Fibroblast of skin of left quadriceps (primary cell): ENCODE measurements at regions not wholly inside any gene's neighbourhood (a gene's known extent, or its start where the extent isn't known, plus 50 kb on each side); places are given as distances from the start of the nearest gene placed in this dataset.

Source experiments
- DNase-seq, 2 experiments: peaks; one replicate each; pipeline ENCODE4 v3.0.0-alpha.2; 2013; ENCODE audit warnings: low read depth in 2 of 2

- peak; percentile 42 to 57 for DNase-seq
These were observed 717.5 kb downstream of the IRX1 start for GRCh38 chr5:4313138-4313537.

GRCh38 chr5:4319478-4320128 is 724.0 kb downstream of the IRX1 start:
- no peak for DNase-seq

DNA sequence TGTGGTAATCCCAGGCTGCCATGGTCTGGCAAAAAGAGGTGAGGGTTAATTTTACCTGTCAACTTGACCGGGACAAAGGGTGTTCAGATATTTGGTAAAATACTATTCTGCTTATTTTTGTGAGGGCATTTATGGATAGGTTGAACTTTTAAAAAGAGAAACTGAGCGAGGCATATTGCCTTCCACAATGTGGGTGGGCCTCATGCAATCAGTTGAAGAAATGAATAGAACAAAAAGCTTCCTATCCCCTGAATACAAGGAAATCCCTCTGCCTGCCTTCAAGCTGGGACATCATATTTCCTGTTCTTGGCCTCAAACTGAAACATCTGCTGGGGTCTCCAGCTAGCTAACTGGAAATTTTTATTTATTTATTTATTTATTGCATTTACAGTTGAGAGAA is 734.7 kb downstream of the IRX1 start:
- DNase-seq, result no peak

- no peak for DNase-seq
These were observed 739.4 kb downstream of the IRX1 start for GRCh38 chr5:4335078-4335477.

DNA sequence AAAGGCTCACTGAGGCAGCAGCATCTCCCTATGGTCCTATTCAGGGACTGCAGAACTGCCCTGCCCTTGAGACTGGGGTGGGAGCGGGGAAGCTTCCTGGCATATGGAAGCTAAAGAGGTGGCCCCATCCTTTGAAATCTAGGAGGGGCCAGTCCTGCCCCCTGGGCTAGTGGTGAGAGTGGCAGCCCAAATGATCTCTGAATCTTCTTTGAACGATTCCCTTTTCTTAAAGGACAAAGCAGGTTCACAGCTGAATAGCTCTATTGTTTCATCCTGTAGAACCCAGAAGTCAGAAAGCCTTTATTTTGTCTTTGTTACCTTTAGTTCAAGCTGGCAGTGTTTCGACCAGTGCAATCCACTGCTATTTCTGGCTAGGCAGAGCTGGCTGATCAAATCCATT is 741.9 kb downstream of the IRX1 start:
- no peak for DNase-seq

GRCh38 chr5:4339949-4340348 is 744.3 kb downstream of the IRX1 start:
- no peak for DNase-seq

GRCh38 chr5:4345850-4346249 is 750.2 kb downstream of the IRX1 start:
- DNase-seq, result no peak

DNA sequence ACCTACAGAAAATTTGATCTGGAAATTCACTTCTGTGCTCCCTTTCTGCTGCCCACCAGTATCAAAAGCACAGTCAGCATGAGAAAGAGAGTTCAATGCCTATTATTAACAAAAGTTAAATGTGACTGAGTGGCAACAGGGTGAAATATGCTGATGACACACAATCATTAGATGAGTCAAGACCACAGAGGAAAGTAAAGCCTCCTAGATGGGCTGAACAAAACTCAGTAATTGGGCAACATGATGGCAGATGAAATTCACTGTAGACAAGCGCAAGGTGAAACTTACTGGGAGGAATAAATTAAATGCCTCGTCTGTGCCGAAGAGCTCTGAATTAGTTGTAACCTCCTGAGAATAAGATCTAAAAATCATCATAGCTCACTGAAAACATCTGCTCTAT is 752.8 kb downstream of the IRX1 start:
- DNase-seq, result peak; percentile 27

DNA sequence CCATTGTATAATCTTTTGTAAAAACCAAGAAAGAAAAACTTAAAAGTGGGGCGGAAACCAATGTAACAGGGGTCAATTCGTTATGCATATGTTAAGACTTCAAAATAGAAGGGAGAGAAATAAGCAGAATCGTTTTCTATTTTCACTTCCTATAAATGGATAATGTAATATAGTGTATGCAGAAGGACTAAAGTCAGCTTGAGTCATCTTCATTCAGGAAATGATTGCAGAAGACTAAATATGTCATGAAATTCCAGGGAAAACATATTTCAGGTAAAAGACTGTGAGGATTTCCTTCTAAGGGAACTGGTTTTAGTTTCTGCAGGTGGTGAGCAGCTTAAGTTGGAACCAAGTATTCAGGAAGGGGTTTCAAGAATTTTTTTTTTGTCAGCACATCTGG is 753.3 kb downstream of the IRX1 start:
- no peak for DNase-seq

GRCh38 chr5:4356201-4356600 is 760.6 kb downstream of the IRX1 start:
- no peak for DNase-seq

GRCh38 chr5:4359847-4360246 is 764.2 kb downstream of the IRX1 start:
- no peak for DNase-seq

DNA sequence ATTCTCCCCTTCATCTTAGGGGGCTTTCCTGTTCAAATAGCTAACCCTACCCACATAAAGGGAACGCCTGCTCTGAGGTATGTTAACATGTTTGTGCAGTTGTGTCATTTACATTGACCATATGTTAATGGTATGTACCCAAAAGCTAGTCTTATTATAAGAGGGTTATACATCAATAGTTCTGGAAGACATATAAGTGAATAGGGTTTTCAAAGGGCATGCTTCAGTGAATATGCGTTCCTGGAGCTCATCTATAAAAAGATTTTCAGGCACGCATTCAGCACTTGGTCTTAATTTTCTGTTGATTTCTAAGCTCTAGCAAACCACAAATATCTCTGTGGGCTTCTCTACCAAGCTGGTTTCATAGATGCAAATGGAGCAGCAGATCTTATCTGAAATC is 766.1 kb downstream of the IRX1 start:
- DNase-seq, result peak; percentile 70 to 77

DNA sequence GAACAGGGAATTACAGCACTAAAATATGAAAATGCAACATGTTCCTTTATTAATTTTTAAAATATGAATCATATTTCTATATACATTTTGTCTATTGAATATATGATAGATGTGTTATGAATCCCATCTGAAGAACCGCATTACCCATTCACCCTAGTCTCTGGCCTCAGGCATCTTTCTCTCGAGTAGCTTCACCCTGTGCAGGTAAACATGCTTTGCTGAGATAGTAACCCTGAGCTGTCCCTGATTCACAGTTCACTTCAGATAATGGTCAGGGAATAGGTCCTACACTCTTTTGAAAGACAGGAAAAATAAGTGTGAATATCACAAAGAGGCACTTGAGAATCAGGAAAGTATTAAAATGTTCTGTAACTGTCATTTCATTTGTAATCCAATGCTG is 766.8 kb downstream of the IRX1 start:
- no peak for DNase-seq

DNA sequence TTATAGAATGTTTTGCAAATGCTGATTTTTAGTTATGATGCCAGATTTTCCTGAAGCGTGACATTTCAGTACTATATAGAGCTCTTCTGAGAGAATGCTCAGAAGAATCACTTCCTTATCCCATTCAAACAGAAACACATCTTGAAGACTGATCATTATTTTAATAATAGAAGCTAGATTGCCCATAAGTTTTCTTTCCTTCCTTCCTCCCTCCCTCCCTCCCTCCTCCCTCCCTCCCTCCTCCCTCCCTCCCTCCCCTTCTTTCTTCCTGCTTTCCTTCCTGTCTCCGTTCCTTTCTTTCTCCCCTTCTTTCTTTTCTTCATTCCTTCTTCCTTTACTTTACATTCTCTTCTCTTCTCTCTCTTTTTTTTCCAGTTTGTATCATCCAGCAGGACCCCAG is 767.4 kb downstream of the IRX1 start:
- no peak for DNase-seq

GRCh38 chr5:4366628-4367027 is 771.0 kb downstream of the IRX1 start:
- DNase-seq, result no peak

DNA sequence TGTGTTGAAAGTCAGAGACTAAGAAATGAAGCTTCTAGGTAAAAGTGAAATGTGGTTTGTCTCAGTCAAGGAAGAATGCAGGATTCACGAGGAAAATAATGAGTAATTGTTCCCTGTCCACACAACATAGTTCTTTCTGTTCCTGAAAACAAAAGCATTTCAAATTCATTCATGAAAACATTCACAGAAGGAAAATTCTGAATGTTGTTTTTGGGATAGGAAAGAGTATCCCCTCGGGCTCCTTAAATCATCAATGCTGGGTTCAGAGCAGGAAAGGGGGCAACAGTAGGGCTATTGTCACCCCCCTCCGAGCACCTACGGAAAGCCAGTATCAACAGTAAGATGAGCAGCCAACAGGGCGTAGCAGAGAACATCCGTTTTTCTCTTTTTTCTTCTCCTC is 769.9 kb upstream of the ADAMTS16 start:
- DNase-seq, result no peak

DNA sequence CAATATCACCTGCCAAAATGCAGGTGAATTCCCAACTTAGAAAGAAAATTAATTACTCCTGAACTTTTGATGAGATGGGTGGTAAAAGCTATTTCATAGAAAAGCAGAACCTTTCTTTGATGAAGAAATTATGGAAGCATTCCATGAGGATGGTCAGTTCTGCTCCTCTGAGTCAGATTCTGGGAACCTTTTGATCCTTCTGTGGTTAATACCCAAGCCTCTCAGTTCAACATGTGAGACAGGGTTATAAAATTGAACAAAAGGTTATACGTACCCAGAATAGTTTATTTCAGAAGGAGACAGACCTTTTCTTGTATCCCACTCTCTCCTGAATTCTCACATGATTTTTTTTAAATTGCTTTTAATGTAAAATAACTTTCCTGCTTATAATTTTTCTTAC is 767.6 kb upstream of the ADAMTS16 start:
- no peak for DNase-seq

GRCh38 chr5:4373051-4373820 is 766.9 kb upstream of the ADAMTS16 start:
- DNase-seq, result no peak

- DNase-seq, result no peak
These were observed 765.3 kb upstream of the ADAMTS16 start for GRCh38 chr5:4374866-4375265.

DNA sequence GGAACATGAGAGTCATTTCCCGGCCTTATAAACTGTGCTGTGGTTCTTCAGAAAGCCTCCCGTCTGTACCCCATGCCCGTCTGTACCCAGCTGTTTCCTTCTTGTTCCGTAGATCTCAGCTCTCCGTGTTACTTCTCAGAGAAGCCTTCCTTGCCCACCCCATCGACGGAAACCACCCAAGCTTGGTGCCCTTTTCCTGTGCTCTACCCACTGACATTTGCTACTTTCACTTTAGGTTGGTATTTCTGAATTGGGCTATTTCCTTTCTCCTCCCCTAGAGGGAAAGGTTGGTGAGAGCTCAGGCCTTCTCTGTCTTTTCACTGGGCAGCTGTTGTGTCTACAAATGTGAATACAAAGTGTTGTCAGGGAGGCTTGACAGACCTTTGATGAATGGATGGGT is 764.5 kb upstream of the ADAMTS16 start:
- no peak for DNase-seq

GRCh38 chr5:4383102-4383501 is 757.0 kb upstream of the ADAMTS16 start:
- DNase-seq, result no peak

DNA sequence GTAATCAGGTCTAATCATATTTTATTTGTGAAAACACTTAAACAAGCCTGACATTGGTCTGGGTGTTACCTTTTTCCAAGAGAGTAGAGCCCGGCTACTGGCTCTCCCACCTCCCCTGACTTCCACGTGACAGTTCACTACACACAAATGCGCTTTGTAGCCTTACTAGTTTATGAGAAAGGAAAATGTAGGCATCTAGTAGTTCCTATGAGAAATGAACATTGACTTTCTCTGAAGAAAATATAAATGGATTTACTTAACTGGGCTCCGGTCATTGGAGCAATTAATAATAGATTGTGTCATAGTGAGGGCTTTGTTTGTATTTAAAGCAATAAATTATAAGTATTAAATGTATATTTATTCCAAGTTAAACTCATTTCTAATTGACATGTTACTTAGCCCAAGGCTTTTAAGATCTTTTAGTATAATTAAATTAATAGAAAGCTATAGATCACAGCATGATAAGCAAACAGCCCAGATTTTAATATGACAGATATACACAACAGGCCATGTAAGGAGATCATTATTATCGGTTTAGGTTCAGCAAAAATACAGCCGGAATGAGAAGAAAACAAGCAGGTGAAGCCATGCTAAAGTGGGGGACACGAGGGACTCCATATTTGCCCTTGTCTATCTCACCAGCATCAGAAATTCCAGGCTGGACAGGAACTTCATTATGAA is 756.5 kb upstream of the ADAMTS16 start:
- no peak for DNase-seq

DNA sequence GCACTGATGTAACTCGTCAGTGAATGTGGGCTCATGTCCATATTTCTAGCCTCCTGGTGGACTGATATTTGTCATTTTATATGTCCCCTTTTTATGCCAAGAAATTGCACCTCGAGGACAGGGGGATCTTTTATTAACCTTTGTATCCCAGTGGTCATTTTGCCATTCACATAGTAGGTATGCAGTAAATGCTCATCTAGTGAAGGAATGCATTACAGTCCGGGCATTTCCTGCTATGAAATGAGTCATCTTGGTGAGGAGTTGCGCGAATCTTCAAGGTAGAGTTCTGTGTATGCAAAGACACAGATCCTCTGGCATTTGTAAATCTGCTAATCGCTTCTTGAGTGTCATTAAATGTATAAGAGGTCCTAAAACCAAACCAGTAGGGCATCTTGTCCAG is 755.5 kb upstream of the ADAMTS16 start:
- no peak for DNase-seq
